ENCODE measurements at regions not wholly inside any gene's neighbourhood (a gene's known extent, or its start where the extent isn't known, plus 50 kb on each side); places are given as distances from the start of the nearest gene placed in this dataset.

DNA sequence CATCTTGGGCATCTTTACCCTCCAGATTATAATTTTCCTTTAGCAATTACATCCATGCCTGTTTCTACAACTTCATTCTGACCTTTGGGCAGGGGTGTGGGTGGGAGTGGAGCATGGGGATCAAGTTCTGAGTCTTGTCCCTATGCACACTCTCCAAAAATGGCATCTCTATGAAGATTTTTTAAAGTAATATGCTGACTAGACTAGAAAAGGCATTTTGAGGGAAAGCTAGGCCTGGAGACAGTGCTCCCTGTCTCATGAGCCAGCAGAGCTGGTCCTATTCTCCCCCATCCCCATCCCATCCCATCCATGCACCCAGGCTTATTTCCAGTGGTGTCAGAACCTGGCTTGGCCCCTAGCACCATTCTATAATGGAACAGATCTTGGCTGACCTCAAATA is 398.0 kb upstream of the SLC24A2 start:
- TF ChIP-seq CTCF (IDR thresholded peaks at IDR 0.05) = no peak
- TF ChIP-seq EP300 (IDR thresholded peaks at IDR 0.05) = no peak
- TF ChIP-seq POLR2AphosphoS5 (IDR thresholded peaks at IDR 0.05) = no peak

Measured in suprapubic skin (tissue), 4 donors.